K562 (cell line): ENCODE measurements at regions not wholly inside any gene's neighbourhood (a gene's known extent, or its start where the extent isn't known, plus 50 kb on each side); places are given as distances from the start of the nearest gene placed in this dataset.

Experiments used
- KDM5B ChIP-seq: fragments of 200-600 bp; sonication (generic); IDR thresholded peaks from 2 replicates; pipeline ENCODE4 v1.6.1; 2012; ENCODE audit warnings: low read depth, mild to moderate bottlenecking, moderate library complexity, low read length, control low read depth, inconsistent platforms; ENCODE audit not compliant: insufficient replicate concordance
- PCBP1 ChIP-seq: fragments of 200-400 bp; formaldehyde crosslinking; IDR thresholded peaks from 2 replicates; pipeline ENCODE4 v1.6.1; 2018; ENCODE audit warnings: mild to moderate bottlenecking, low read depth, low read length; ENCODE audit not compliant: poor library complexity, severe bottlenecking
- PRMT5 ChIP-seq: sonication (generic); formaldehyde crosslinking; IDR thresholded peaks from 2 replicates; pipeline ENCODE4 v1.5.0; 2020; ENCODE audit warnings: missing genetic modification reagents
- SETDB1 ChIP-seq: IDR thresholded peaks from one replicate; pipeline ENCODE4 v1.6.1; 2012; ENCODE audit warnings: low read length, control low read depth, inconsistent platforms
- SOX6 ChIP-seq: fragments of 450-650 bp; IDR thresholded peaks from 2 replicates; pipeline ENCODE4 v1.6.1; 2014; ENCODE audit warnings: mild to moderate bottlenecking
- TCFL5 ChIP-seq: fragments of 250-450 bp; sonication (Bioruptor Pico); conservative IDR thresholded peaks from 2 replicates; pipeline ENCODE4 v1.6.1; 2021; ENCODE audit warnings: mild to moderate bottlenecking, moderate library complexity, matching md5 sums
- ZNF197 ChIP-seq: fragments of 200-800 bp; sonication (Bioruptor generic); IDR thresholded peaks from 2 replicates; pipeline ENCODE4 v1.6.1; 2016; ENCODE audit warnings: low read depth, missing genetic modification characterization, missing compliant biosample characterization
- ZNF589 ChIP-seq: fragments of 200-800 bp; sonication (Bioruptor generic); IDR thresholded peaks from 2 replicates; pipeline ENCODE4 v1.6.1; 2016; ENCODE audit warnings: low read depth, missing genetic modification characterization, missing compliant biosample characterization
- TF ChIP-seq, protein P1 (sequence below): fragments of 250-450 bp; sonication (Bioruptor Pico); IDR thresholded peaks from 2 replicates; pipeline ENCODE4 v1.4.0; 2020

DNA sequence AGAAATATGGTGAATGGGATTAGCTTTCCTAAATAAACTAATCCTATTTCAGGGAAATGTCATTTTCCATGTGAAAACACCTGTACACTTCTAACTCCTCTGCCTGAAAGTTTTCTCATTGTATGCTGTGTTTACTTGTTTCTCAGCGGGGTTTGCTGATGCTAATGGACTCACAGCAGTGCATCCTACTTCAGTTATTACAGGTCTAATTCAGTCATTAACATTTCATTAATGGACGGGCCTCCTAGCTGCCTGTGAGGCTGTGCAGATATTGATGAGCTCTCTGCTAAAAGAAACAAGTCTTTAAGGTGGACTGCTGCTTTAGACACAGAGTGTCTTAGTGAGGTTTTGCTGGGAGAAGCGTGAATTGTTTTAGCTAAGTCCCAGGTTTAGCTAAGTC, 1342.0 kb upstream of the ZEB2 start (continued):
- TF ChIP-seq, protein P1, sequence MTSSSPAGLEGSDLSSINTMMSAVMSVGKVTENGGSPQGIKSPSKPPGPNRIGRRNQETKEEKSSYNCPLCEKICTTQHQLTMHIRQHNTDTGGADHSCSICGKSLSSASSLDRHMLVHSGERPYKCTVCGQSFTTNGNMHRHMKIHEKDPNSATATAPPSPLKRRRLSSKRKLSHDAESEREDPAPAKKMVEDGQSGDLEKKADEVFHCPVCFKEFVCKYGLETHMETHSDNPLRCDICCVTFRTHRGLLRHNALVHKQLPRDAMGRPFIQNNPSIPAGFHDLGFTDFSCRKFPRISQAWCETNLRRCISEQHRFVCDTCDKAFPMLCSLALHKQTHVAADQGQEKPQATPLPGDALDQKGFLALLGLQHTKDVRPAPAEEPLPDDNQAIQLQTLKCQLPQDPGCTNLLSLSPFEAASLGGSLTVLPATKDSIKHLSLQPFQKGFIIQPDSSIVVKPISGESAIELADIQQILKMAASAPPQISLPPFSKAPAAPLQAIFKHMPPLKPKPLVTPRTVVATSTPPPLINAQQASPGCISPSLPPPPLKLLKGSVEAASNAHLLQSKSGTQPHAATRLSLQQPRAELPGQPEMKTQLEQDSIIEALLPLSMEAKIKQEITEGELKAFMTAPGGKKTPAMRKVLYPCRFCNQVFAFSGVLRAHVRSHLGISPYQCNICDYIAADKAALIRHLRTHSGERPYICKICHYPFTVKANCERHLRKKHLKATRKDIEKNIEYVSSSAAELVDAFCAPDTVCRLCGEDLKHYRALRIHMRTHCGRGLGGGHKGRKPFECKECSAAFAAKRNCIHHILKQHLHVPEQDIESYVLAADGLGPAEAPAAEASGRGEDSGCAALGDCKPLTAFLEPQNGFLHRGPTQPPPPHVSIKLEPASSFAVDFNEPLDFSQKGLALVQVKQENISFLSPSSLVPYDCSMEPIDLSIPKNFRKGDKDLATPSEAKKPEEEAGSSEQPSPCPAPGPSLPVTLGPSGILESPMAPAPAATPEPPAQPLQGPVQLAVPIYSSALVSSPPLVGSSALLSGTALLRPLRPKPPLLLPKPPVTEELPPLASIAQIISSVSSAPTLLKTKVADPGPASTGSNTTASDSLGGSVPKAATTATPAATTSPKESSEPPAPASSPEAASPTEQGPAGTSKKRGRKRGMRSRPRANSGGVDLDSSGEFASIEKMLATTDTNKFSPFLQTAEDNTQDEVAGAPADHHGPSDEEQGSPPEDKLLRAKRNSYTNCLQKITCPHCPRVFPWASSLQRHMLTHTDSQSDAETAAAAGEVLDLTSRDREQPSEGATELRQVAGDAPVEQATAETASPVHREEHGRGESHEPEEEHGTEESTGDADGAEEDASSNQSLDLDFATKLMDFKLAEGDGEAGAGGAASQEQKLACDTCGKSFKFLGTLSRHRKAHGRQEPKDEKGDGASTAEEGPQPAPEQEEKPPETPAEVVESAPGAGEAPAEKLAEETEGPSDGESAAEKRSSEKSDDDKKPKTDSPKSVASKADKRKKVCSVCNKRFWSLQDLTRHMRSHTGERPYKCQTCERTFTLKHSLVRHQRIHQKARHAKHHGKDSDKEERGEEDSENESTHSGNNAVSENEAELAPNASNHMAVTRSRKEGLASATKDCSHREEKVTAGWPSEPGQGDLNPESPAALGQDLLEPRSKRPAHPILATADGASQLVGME: no peak
- no peak for TF ChIP-seq TCFL5
- TF ChIP-seq SETDB1: no peak
- no peak for TF ChIP-seq SOX6
- TF ChIP-seq PCBP1: no peak
- no peak for TF ChIP-seq ZNF589 (CRISPR knock-in tag)
- TF ChIP-seq PRMT5: no peak
- no peak for TF ChIP-seq KDM5B
- TF ChIP-seq ZNF197 (CRISPR knock-in tag): no peak
